ENCODE measurements at regions not wholly inside any gene's neighbourhood (a gene's known extent, or its start where the extent isn't known, plus 50 kb on each side); places are given as distances from the start of the nearest gene placed in this dataset.

DNA sequence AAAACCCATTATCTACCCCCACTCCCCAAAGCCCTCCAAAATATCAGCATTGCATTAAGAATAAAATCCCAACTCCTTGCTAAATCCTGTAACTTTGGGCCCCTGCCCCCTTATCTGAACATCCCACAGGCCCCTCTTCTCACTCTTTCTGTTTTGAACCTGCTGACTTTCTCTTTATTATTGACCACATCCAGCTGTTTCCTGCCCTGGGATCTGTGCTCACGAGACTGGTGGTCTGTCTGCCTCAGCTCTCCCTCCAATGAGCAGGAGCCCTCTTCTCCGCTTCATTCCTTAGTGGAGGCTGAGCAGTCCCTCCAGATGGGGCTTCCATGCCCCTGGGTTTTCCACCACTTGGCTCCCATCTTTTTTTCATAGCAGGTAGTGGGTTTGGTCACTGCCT, 116.9 kb downstream of the ACKR3 start:
- no peak overlapping the region for H3K27ac ChIP-seq (ENCODE audit: low read depth, low read length)
- H3K9ac ChIP-seq (ENCODE audit: low read length): no peak overlapping the region
- no peaks in the 10 kb centered on the region for H3K4me1 ChIP-seq (ENCODE audit: insufficient read depth, low read length)
- H3K36me3 ChIP-seq (ENCODE audit: insufficient read depth, low read length): no peaks in the 10 kb centered on the region
- no peak overlapping the region for H3K4me3 ChIP-seq (ENCODE audit: low read depth in 1 of 2, low read length in 2 of 2)
- H3K9me3 ChIP-seq (ENCODE audit: low read length): no peaks in the 10 kb centered on the region
- H3K27me3 ChIP-seq (ENCODE audit: control insufficient read depth in 1 of 2, insufficient read depth in 2 of 2, low read length in 2 of 2): no peaks in the 10 kb centered on the region

GRCh38 chr2:236687296-236687965, 117.8 kb downstream of the ACKR3 start:
- no peak overlapping the region for H3K9ac ChIP-seq (ENCODE audit: low read length)
- no peak overlapping the region for H3K27ac ChIP-seq (ENCODE audit: low read depth, low read length)
- H3K4me3 ChIP-seq (ENCODE audit: low read depth in 1 of 2, low read length in 2 of 2): no peak overlapping the region
- no peaks in the 10 kb centered on the region for H3K36me3 ChIP-seq (ENCODE audit: insufficient read depth, low read length)
- H3K4me1 ChIP-seq (ENCODE audit: insufficient read depth, low read length): no peaks in the 10 kb centered on the region
- H3K27me3 ChIP-seq (ENCODE audit: control insufficient read depth in 1 of 2, insufficient read depth in 2 of 2, low read length in 2 of 2): no peaks in the 10 kb centered on the region
- no peaks in the 10 kb centered on the region for H3K9me3 ChIP-seq (ENCODE audit: low read length)

GRCh38 chr2:236688157-236688556, 118.5 kb downstream of the ACKR3 start:
- Histone ChIP-seq H3K36me3 (ENCODE audit: insufficient read depth, low read length) (no peaks in the 10 kb centered on the region), H3K4me1 (ENCODE audit: insufficient read depth, low read length) (no peaks in the 10 kb centered on the region), H3K27ac (ENCODE audit: low read depth, low read length) (no peak overlapping the region), H3K9me3 (ENCODE audit: low read length) (no peaks in the 10 kb centered on the region), H3K27me3 (ENCODE audit: control insufficient read depth in 1 of 2, insufficient read depth in 2 of 2, low read length in 2 of 2) (no peaks in the 10 kb centered on the region), H3K4me3 (ENCODE audit: low read depth in 1 of 2, low read length in 2 of 2) (no peak overlapping the region), H3K9ac (ENCODE audit: low read length) (no peak overlapping the region)

DNA sequence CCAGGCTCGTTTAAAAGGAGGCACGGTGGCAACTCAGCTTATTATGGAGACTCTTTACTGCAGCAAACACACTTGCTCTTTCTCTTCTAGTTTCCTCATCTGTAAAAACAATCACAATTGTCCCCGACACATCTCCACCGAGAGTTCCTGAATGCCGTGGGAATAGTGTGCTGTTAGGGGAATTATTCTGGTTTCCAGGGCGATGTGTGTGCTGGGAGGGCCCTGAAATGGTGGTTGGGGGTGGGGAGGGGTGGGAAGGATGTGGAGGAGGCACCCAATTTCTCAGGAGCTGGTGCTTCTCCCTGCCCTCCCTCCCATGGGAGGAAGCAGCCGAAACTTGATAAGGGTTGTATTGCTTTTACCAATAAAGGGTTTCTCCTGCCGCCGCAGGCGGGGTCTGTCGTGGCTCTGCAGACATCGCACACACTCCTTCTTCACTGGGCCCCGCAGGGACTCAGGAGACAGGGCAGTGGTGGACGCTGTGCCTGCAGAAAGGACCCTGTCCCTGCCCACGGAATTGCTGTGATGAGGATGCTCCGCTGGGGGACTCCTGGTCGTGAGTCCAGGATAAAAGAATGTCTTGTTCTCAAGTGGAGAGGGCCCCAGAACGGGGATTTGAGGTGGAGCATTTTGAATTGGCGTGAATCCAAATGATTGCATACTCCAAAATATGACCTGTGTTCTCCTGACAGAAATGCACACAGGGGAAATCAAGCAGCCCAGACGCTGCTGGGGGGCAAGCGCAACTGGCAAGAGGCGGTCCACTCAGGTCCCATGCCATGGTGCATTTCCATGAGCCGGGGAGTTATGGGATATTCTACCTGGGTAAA, 119.2 kb downstream of the ACKR3 start:
- Histone ChIP-seq H3K4me1 (ENCODE audit: insufficient read depth, low read length) (no peaks in the 10 kb centered on the region), H3K27me3 (ENCODE audit: control insufficient read depth in 1 of 2, insufficient read depth in 2 of 2, low read length in 2 of 2) (no peaks in the 10 kb centered on the region), H3K9me3 (ENCODE audit: low read length) (no peaks in the 10 kb centered on the region), H3K27ac (ENCODE audit: low read depth, low read length) (no peak overlapping the region), H3K4me3 (ENCODE audit: low read depth in 1 of 2, low read length in 2 of 2) (no peak overlapping the region), H3K9ac (ENCODE audit: low read length) (no peak overlapping the region), H3K36me3 (ENCODE audit: insufficient read depth, low read length) (no peaks in the 10 kb centered on the region)

- no peak overlapping the region for H3K9ac ChIP-seq (ENCODE audit: low read length)
- no peak overlapping the region for H3K27ac ChIP-seq (ENCODE audit: low read depth, low read length)
- no peaks in the 10 kb centered on the region for H3K36me3 ChIP-seq (ENCODE audit: insufficient read depth, low read length)
- no peaks in the 10 kb centered on the region for H3K9me3 ChIP-seq (ENCODE audit: low read length)
- H3K4me1 ChIP-seq (ENCODE audit: insufficient read depth, low read length): no peaks in the 10 kb centered on the region
- H3K4me3 ChIP-seq (ENCODE audit: low read depth in 1 of 2, low read length in 2 of 2): no peak overlapping the region
- H3K27me3 ChIP-seq (ENCODE audit: control insufficient read depth in 1 of 2, insufficient read depth in 2 of 2, low read length in 2 of 2): no peaks in the 10 kb centered on the region
Observed at GRCh38 chr2:236689393-236689700, 119.7 kb downstream of the ACKR3 start.

DNA sequence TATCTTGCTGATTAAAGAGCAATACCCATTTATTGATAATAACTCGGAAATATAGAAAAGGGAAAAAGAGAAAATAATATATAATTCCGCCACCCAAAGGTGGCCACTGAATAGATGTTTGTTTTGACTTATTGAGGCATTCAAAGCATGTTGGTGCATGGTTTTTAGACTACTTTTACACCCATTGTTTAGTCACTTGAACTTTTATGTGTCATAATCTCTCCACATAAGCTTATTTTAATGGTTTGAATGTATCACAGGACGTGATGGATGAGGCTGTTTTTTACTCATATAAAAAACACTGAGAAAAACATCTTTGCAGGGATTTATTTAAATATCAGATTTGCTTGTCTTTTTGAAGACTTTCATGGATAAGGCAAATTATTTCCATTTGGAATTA, 120.4 kb downstream of the ACKR3 start:
- Histone ChIP-seq H3K9ac (ENCODE audit: low read length) (no peak overlapping the region), H3K36me3 (ENCODE audit: insufficient read depth, low read length) (no peaks in the 10 kb centered on the region), H3K4me3 (ENCODE audit: low read depth in 1 of 2, low read length in 2 of 2) (no peak overlapping the region), H3K9me3 (ENCODE audit: low read length) (no peaks in the 10 kb centered on the region), H3K27me3 (ENCODE audit: control insufficient read depth in 1 of 2, insufficient read depth in 2 of 2, low read length in 2 of 2) (no peaks in the 10 kb centered on the region), H3K4me1 (ENCODE audit: insufficient read depth, low read length) (no peaks in the 10 kb centered on the region), H3K27ac (ENCODE audit: low read depth, low read length) (no peak overlapping the region)

- no peak overlapping the region for H3K4me3 ChIP-seq (ENCODE audit: low read depth in 1 of 2, low read length in 2 of 2)
Observed at GRCh38 chr2:236690726-236691125, 121.1 kb downstream of the ACKR3 start.

DNA sequence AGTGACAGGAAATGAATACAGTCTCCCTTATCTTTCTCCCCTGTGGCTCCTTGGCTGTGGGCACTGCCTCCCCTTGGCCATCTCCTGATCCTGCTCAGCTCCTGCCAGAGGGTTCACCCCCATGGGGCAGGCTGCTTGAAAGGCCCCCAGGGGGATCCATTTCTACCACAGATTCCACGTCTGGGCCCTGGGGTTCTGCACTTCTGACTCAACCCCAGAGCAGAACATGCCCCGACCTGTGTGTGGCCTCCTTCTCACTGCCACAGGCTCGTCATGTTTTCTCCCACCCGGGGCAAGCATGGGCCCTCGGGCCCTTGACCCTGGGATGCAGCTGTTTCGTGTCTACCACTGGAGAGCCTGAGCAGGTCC, 122.2 kb downstream of the ACKR3 start:
- Histone ChIP-seq H3K27ac (ENCODE audit: low read depth, low read length) (no peak overlapping the region), H3K4me1 (ENCODE audit: insufficient read depth, low read length) (no peaks in the 10 kb centered on the region), H3K4me3 (ENCODE audit: low read depth in 1 of 2, low read length in 2 of 2) (no peak overlapping the region), H3K36me3 (ENCODE audit: insufficient read depth, low read length) (no peaks in the 10 kb centered on the region), H3K27me3 (ENCODE audit: control insufficient read depth in 1 of 2, insufficient read depth in 2 of 2, low read length in 2 of 2) (no peaks in the 10 kb centered on the region), H3K9ac (ENCODE audit: low read length) (no peak overlapping the region), H3K9me3 (ENCODE audit: low read length) (no peaks in the 10 kb centered on the region)

More at GRCh38 chr2:236690726-236691125, 121.1 kb downstream of the ACKR3 start:
- no peaks in the 10 kb centered on the region for H3K4me1 ChIP-seq (ENCODE audit: insufficient read depth, low read length)
- H3K9me3 ChIP-seq (ENCODE audit: low read length): no peaks in the 10 kb centered on the region
- H3K9ac ChIP-seq (ENCODE audit: low read length): no peak overlapping the region
- no peaks in the 10 kb centered on the region for H3K27me3 ChIP-seq (ENCODE audit: control insufficient read depth in 1 of 2, insufficient read depth in 2 of 2, low read length in 2 of 2)
- H3K36me3 ChIP-seq (ENCODE audit: insufficient read depth, low read length): no peaks in the 10 kb centered on the region
- H3K27ac ChIP-seq (ENCODE audit: low read depth, low read length): no peak overlapping the region

- Histone ChIP-seq H3K27ac (ENCODE audit: low read depth, low read length) (no peak overlapping the region), H3K36me3 (ENCODE audit: insufficient read depth, low read length) (no peaks in the 10 kb centered on the region), H3K4me3 (ENCODE audit: low read depth in 1 of 2, low read length in 2 of 2) (no peak overlapping the region), H3K9ac (ENCODE audit: low read length) (no peak overlapping the region), H3K9me3 (ENCODE audit: low read length) (no peaks in the 10 kb centered on the region), H3K27me3 (ENCODE audit: control insufficient read depth in 1 of 2, insufficient read depth in 2 of 2, low read length in 2 of 2) (no peaks in the 10 kb centered on the region), H3K4me1 (ENCODE audit: insufficient read depth, low read length) (no peaks in the 10 kb centered on the region)
Observed at GRCh38 chr2:236692937-236693336, 123.3 kb downstream of the ACKR3 start.

- Histone ChIP-seq H3K9ac (ENCODE audit: low read length) (no peak overlapping the region), H3K4me3 (ENCODE audit: low read depth in 1 of 2, low read length in 2 of 2) (no peak overlapping the region), H3K4me1 (ENCODE audit: insufficient read depth, low read length) (no peaks in the 10 kb centered on the region), H3K27me3 (ENCODE audit: control insufficient read depth in 1 of 2, insufficient read depth in 2 of 2, low read length in 2 of 2) (no peaks in the 10 kb centered on the region), H3K36me3 (ENCODE audit: insufficient read depth, low read length) (no peaks in the 10 kb centered on the region), H3K9me3 (ENCODE audit: low read length) (no peaks in the 10 kb centered on the region), H3K27ac (ENCODE audit: low read depth, low read length) (no peak overlapping the region)
Observed at GRCh38 chr2:236693531-236693930, 123.9 kb downstream of the ACKR3 start.

GRCh38 chr2:236694146-236694888, 124.7 kb downstream of the ACKR3 start:
- Histone ChIP-seq H3K4me3 (ENCODE audit: low read depth in 1 of 2, low read length in 2 of 2) (no peak overlapping the region), H3K9me3 (ENCODE audit: low read length) (no peaks in the 10 kb centered on the region), H3K9ac (ENCODE audit: low read length) (no peak overlapping the region), H3K27me3 (ENCODE audit: control insufficient read depth in 1 of 2, insufficient read depth in 2 of 2, low read length in 2 of 2) (no peaks in the 10 kb centered on the region), H3K4me1 (ENCODE audit: insufficient read depth, low read length) (no peaks in the 10 kb centered on the region), H3K27ac (ENCODE audit: low read depth, low read length) (no peak overlapping the region), H3K36me3 (ENCODE audit: insufficient read depth, low read length) (no peaks in the 10 kb centered on the region)

Measured in muscle layer of colon (tissue), 2 donors.